ENCODE measurements at regions not wholly inside any gene's neighbourhood (a gene's known extent, or its start where the extent isn't known, plus 50 kb on each side); places are given as distances from the start of the nearest gene placed in this dataset.

DNA sequence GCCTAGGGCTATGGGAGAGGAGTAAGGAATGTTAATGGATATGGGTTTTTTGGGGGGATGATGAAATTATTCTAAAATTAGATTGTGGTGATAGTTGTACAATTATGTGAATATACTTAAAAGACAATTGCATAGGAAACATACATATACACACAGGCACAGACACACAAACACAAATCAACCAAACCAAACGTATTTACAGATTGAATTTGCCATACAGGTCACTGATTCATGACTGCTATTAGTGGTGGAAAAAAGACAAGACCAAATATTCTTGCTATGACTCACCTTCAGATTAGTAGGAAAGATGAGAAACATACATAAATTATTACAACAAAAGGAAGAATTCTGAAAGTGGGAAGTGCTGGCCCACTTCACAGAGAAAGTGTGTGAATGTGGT lies 85.3 kb downstream of the C3orf38 start:
- TF ChIP-seq, protein P1, sequence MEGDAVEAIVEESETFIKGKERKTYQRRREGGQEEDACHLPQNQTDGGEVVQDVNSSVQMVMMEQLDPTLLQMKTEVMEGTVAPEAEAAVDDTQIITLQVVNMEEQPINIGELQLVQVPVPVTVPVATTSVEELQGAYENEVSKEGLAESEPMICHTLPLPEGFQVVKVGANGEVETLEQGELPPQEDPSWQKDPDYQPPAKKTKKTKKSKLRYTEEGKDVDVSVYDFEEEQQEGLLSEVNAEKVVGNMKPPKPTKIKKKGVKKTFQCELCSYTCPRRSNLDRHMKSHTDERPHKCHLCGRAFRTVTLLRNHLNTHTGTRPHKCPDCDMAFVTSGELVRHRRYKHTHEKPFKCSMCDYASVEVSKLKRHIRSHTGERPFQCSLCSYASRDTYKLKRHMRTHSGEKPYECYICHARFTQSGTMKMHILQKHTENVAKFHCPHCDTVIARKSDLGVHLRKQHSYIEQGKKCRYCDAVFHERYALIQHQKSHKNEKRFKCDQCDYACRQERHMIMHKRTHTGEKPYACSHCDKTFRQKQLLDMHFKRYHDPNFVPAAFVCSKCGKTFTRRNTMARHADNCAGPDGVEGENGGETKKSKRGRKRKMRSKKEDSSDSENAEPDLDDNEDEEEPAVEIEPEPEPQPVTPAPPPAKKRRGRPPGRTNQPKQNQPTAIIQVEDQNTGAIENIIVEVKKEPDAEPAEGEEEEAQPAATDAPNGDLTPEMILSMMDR (IDR thresholded peaks at IDR 0.05), result no peak
- TF ChIP-seq EP300 (IDR thresholded peaks at IDR 0.05), result no peak
- TF ChIP-seq POLR2AphosphoS5 (IDR thresholded peaks at IDR 0.05), result no peak

Measured in stomach (tissue), 4 donors.